GM18868 (cell line): ENCODE measurements at regions not wholly inside any gene's neighbourhood (a gene's known extent, or its start where the extent isn't known, plus 50 kb on each side); places are given as distances from the start of the nearest gene placed in this dataset.
A peak's percentile ranks its signal among the peaks of the same experiment; 100 is the strongest.

Source experiments
- ATAC-seq: cut with Tn5 transposase; IDR thresholded peaks from one replicate; pipeline ENCODE4 v1.9.1; 2021; ENCODE audit warnings: mild to moderate bottlenecking, moderate library complexity; ENCODE audit not compliant: unreplicated experiment

- ATAC-seq, result peak; percentile 43
Observed at GRCh38 chr4:156505341-156505955, 466.2 kb downstream of the PDGFC start.

DNA sequence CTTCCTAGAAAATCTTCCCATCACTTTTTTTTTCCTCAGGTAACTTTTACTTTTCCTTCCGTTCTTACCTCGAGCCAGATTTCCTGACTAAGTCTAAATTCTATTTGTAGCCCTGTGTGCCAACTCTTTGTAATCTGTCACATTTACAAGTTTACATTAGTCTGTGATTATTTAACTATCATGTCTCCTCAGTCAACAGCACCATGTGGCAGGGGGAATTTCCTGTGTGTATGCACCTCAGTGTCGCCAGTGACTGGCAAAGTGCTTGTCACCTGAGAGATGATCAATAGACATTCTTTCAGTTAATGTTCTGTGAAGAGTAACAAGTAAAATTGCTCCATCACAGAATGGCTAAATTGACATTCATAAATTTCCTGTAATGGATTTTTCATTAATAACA lies 468.5 kb downstream of the PDGFC start:
- ATAC-seq, result no peak

GRCh38 chr4:156501962-156502361 lies 469.6 kb downstream of the PDGFC start:
- ATAC-seq, result no peak

- ATAC-seq, result no peak
Observed at GRCh38 chr4:156499684-156500083, 471.9 kb downstream of the PDGFC start.

DNA sequence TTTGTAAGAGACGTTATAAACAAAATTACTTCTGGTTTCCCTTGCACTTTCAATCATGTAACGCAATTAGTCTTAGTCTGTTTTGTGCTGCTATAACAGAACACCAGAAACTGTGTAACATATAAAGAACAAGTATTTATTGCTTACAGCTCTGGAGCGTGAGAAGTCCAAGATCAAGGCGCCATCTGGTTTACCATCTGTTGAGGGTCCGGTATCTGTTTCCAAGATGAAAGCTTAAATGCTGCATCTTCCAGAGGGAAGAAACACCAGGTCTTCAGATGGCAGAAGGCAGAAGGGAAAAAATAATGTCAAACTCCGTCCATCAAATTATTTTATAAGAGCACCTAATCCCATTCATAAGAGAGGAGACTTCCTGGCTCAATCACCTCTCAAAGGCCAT lies 474.1 kb downstream of the PDGFC start:
- no peak for ATAC-seq

GRCh38 chr4:156496797-156497196 lies 474.8 kb downstream of the PDGFC start:
- ATAC-seq, result no peak

DNA sequence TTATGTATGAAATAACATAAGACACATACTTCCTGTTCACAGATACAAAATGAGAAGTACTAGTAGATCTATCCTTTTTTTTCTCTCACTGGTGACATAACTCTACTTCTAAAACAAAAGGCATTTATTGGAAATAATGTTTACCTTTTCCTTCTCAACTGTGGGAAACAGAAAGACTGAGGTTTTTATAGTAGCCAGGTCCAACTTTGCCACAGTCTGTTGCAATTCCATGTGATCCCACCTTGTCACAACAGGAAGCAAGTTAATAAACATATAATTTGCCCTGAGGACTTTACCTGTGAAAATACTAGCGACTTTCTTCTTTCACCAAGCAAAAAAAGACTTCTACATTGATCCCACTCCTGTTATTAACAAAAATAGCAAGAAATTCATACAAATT lies 475.8 kb downstream of the PDGFC start:
- ATAC-seq, result no peak

GRCh38 chr4:156495091-156495490 lies 476.5 kb downstream of the PDGFC start:
- no peak for ATAC-seq

- ATAC-seq, result no peak
Observed at GRCh38 chr4:156493858-156494257, 477.7 kb downstream of the PDGFC start.

DNA sequence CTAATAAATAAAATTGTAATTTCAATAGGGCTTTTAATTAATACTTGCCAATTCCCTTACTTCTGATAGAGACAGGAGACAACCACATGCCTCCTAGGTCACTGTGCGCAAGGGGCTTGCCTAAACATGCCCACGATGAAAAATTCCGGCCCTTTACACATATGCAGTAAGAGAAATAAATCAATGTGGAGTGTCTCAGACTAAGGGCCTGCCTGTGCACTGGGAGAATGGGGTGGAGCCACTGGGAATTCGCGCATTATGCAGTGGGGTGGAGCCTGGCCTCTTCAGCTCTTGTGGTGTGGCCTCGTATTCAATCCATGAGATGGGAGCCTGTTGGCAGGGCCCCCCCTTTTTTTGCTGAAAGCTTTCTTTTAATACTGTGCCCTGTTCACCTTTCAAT lies 484.5 kb downstream of the PDGFC start:
- no peak for ATAC-seq

GRCh38 chr4:156481845-156482244 lies 489.8 kb downstream of the PDGFC start:
- ATAC-seq, result no peak

- ATAC-seq, result no peak
Observed at GRCh38 chr4:156477636-156478035, 494.0 kb downstream of the PDGFC start.

GRCh38 chr4:156476359-156476758 lies 495.2 kb downstream of the PDGFC start:
- no peak for ATAC-seq

- peak; percentile 69 for ATAC-seq
Observed at GRCh38 chr4:156475322-156475721, 496.3 kb downstream of the PDGFC start.

DNA sequence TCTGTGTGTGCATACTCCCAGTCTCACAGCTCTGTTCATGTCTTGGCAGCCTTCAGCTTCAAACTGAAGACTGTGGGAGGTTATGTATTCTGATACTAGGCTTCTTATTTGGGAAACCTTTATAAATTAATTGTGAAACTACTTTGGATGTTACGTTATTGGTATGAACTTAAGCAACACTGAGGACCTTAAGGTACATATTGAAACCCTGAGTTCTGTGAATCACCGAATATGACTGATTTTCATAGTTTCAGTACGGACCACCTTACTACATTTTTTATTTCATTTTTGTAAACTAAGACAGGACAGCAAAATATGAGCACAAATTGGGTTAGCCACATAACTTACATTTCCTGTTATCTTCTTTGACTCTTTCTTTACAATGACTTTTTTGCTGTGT lies 498.4 kb downstream of the PDGFC start:
- ATAC-seq, result peak; percentile 61

DNA sequence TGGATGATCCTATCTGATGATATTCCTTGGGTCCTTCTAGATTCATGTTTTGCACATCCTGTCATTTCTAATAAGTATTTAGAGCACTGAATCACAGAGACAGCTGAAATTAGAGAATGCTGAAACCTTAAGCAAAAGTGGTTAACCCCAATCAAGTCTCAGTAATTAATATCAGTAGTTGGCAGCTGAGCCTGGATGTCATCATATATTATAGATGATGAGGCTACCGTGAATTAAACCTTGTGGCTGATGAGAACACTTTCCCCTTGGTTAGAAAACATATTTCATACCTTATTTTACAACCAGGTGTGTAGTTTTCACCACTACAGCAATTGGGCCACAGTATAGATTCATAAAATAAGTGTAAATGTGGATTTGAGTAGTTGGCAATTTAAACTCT lies 499.0 kb downstream of the PDGFC start:
- peak; percentile 8 for ATAC-seq

DNA sequence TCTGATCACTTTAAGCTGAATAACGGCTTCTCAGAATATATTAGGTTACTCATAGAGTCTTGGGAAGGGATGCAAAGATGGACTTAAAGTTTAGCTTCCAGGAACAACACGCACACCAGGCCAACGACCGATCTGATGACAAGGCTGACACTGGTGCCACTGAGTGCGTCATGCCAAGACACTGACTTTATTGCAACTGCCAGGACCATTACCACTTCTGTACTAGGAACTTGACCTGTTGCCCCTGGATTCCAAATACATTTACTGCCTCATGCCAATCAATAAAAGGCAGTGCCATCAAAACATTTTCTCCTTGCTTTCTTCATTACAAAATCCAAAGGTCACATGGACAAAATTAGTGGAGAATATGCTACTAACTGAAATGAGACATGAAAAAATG lies 505.9 kb upstream of the CTSO start:
- ATAC-seq, result no peak

GRCh38 chr4:156456830-156457229 lies 503.2 kb upstream of the CTSO start:
- ATAC-seq, result no peak

DNA sequence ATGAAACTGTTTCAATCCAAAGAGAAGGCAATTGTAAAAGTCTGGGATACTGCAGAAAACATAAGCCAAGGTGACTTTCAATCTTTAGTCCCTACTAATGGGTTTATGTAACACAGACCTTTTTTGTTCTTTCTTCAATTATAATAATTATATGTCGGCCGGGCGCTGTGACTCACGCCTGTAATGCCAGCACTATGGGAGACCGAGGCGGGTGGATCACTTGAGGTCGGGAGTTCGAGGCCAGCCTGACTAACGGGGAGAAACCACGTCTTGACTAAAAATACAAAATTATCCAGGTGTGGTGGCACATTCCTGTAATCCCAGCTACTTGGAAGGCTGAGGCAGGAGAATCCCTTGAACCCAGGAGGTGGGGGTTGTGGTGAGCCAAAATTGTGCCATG lies 489.8 kb upstream of the CTSO start:
- ATAC-seq, result no peak

DNA sequence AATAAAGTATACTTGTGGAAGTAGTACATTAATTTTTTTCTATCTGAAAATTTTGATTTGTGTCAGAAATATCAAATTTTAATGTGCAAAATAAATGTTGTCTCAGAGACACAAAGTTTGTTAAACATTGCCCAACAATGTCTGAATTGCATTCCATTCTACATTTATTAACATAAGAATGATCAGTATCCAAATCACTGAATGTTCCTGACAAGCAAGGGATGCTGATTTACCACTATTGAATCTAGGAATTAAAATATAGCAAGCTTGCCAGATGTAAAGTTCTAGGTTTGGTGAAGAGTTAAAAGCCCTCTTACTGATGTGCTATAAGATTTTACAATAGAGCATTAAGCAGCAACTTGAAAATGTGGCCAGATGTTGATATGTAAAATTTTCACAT lies 489.2 kb upstream of the CTSO start:
- ATAC-seq, result no peak

GRCh38 chr4:156439576-156440200 lies 486.0 kb upstream of the CTSO start:
- ATAC-seq, result no peak

GRCh38 chr4:156437666-156438065 lies 484.0 kb upstream of the CTSO start:
- ATAC-seq, result no peak

DNA sequence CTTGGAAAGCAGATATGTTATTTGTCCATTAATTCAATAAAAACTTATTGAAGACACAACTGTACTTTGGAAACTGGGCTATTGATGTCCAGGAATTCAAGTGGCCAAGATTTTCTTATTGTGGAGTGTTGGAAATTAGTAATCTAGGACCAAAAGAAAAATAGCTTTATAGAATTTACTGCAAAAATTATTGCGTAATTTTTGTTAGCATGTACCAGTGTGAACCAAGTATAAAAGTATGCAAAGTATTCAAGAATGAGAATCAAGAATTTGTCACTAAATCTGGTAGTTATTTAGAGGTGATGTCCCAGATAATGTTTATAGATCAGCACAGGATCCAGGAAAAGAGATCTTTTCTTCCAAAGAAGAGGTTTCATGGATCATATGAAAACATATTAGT lies 468.9 kb upstream of the CTSO start:
- ATAC-seq, result no peak
